ENCODE measurements at regions not wholly inside any gene's neighbourhood (a gene's known extent, or its start where the extent isn't known, plus 50 kb on each side); places are given as distances from the start of the nearest gene placed in this dataset.

DNA sequence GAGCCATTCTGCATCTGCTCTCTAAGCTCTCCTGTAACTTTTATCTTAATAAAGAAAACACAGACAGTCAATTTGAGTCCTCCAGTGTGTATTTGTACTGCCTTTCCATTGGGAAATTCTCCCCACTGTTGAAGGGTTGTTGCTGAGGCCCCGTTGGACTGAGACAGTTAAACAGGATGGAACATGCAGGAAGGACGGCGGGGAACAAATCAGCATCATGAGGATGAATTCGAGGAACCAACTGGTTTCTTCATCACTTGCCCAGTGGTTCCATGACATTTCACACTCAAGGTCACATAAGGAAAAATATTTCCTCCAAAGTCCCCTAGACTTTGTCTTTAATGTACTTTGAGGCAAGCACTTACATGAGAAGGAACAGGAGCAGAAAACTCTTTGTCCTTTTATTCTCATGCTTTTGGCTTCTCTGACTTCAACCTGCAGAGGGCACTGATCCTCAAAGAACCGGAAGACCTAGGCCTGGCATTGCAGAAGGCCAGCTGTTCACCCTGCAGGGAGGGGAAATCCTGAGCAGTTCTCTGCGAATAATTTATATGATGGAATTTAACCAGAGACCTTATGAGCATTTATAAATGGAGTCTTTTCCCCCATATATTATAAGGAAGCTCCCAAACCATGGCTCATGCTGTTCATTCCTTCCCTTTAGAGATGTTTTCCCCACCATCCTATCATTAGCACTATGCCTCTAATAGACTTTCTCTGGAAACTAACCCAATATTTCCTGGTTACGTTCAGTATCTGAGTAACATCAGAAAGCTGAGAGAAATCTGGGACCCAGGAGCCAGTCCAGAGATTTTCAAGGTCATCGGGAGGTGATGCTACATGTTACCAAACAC is 55.2 kb upstream of the ADGRF1 start:
- peak; percentile 53 to 83 (median 72) for TF ChIP-seq CTCF (IDR thresholded peaks at IDR 0.05)
- no peak for TF ChIP-seq POLR2A (IDR thresholded peaks at IDR 0.05)

Data from gastroesophageal sphincter (tissue), 3 donors.